B cell (primary cell): ENCODE measurements at regions not wholly inside any gene's neighbourhood (a gene's known extent, or its start where the extent isn't known, plus 50 kb on each side); places are given as distances from the start of the nearest gene placed in this dataset.

Experiments
- ATAC-seq: fragments of 200-7000 bp; cut with Tn5 transposase; one replicate; pipeline ENCODE4 v1.10.0; 2021; ENCODE audit warnings: low read depth, mild to moderate bottlenecking, moderate number of reproducible peaks, moderate library complexity
- CTCF ChIA-PET: fragments of 350-600 bp; sonication (Branson Sonifier 250); formaldehyde crosslinking; loops from one replicate; lab custom pipeline; 2021; ENCODE audit warnings: antibody characterized with exemption, inconsistent platforms; lab: Charles Lee
- POLR2A ChIA-PET: fragments of 350-600 bp; sonication (Branson Sonifier 250); formaldehyde crosslinking; loops from one replicate; lab custom pipeline; 2021; ENCODE audit warnings: antibody characterized with exemption; lab: Charles Lee
- DNase-seq: peaks from one replicate; pipeline ENCODE4 v3.0.0; 2013
- H2AFZ ChIP-seq: 2 replicates; pipeline ENCODE4 v1.6.1; 2012; ENCODE audit warnings: mild to moderate bottlenecking, low read depth, low read length; ENCODE audit not compliant: insufficient read depth, poor library complexity, severe bottlenecking
- H3K27ac ChIP-seq, 2 donors: 1 replicate in 1 of 2; 2 replicates in 1 of 2; pipeline ENCODE4 v1.5.1; 2012 to 2013; ENCODE audit warnings: low read length in 2 of 2, mild to moderate bottlenecking in 2 of 2, moderate library complexity in 1 of 2
- H3K27me3 ChIP-seq, 4 experiments: fragments of 200-600 bp in 1 of 4; sonication (generic) in 1 of 4; replicated peaks in 1 of 4; 1 replicate in 2 of 4; 2 replicates in 2 of 4; pipeline versions ENCODE4 v1.6.1 to v1.7.0; 2013 to 2016; ENCODE audit warnings: low read length in 3 of 4, mild to moderate bottlenecking in 2 of 4, mixed read lengths in 1 of 4, moderate library complexity in 1 of 4; ENCODE audit not compliant: insufficient read depth in 4 of 4, control insufficient read depth in 3 of 4; ENCODE audit errors: control extremely low read depth in 1 of 4
- H3K36me3 ChIP-seq, 2 experiments: replicated peaks in 1 of 2; 1 replicate in 1 of 2; 2 replicates in 1 of 2; pipeline versions ENCODE4 v1.6.1 to v1.7.1; 2013; ENCODE audit warnings: low read length in 1 of 2; ENCODE audit not compliant: insufficient read depth in 2 of 2, control insufficient read depth in 1 of 2; ENCODE audit errors: control extremely low read depth in 1 of 2, extremely low read depth in 1 of 2
- H3K4me1 ChIP-seq, 2 donors: fragments of 200-600 bp in 1 of 2; sonication (generic) in 1 of 2; 1 replicate in 1 of 2; 2 replicates in 1 of 2; pipeline versions ENCODE4 v1.5.1 to v1.6.1; 2013 to 2017; ENCODE audit warnings: low read length in 2 of 2; ENCODE audit not compliant: control insufficient read depth in 2 of 2, insufficient read depth in 2 of 2
- H3K4me2 ChIP-seq: replicated peaks from 2 replicates; pipeline ENCODE3; 2012; ENCODE audit warnings: mild to moderate bottlenecking, low read depth, low read length; ENCODE audit not compliant: poor library complexity, severe bottlenecking
- H3K4me3 ChIP-seq, 5 experiments: fragments of 200-600 bp in 1 of 5; sonication (generic) in 1 of 5; 1 replicate in 3 of 5; 2 replicates in 2 of 5; pipeline versions ENCODE4 v1.5.1 to v1.7.0; 2011 to 2016; ENCODE audit warnings: low read length in 4 of 5, mild to moderate bottlenecking in 4 of 5, low read depth in 2 of 5, control low read depth in 1 of 5, moderate library complexity in 1 of 5; ENCODE audit not compliant: insufficient read depth in 1 of 5; ENCODE audit errors: control extremely low read depth in 1 of 5, extremely low read depth in 1 of 5
- H3K79me2 ChIP-seq: fragments of 200-600 bp; sonication (generic); one replicate; pipeline ENCODE4 v1.6.0; 2016; ENCODE audit warnings: low read length; ENCODE audit not compliant: control insufficient read depth, insufficient read depth
- H3K9ac ChIP-seq: fragments of 200-600 bp; sonication (generic); 2 replicates; pipeline ENCODE4 v1.6.1; 2017; ENCODE audit warnings: mild to moderate bottlenecking, low read length, moderate library complexity
- H3K9me3 ChIP-seq, 3 donors: one replicate each; pipeline versions ENCODE4 v1.6.1 to v1.7.1; 2013; ENCODE audit warnings: low read length in 2 of 3; ENCODE audit not compliant: control insufficient read depth in 2 of 3, insufficient read depth in 1 of 3; ENCODE audit errors: control extremely low read depth in 1 of 3
- H4K20me1 ChIP-seq: 2 replicates; pipeline ENCODE4 v1.6.0; 2012; ENCODE audit warnings: mild to moderate bottlenecking, low read length; ENCODE audit not compliant: insufficient read depth, control insufficient read depth, poor library complexity, severe bottlenecking
- H3K27ac Mint-ChIP-seq: one replicate; pipeline ENCODE4 v1.8.0; 2021; ENCODE audit warnings: mixed read lengths
- H3K27me3 Mint-ChIP-seq: one replicate; pipeline ENCODE4 v1.8.0; 2021; ENCODE audit warnings: mixed read lengths
- H3K4me1 Mint-ChIP-seq: one replicate; pipeline ENCODE4 v1.8.0; 2021; ENCODE audit warnings: mixed read lengths
- H3K4me3 Mint-ChIP-seq: one replicate; pipeline ENCODE4 v1.8.0; 2021; ENCODE audit warnings: mixed read lengths
- H3K9me3 Mint-ChIP-seq: one replicate; pipeline ENCODE4 v1.8.0; 2022; ENCODE audit warnings: mixed read lengths; ENCODE audit not compliant: insufficient read depth
- CTCF ChIP-seq: fragments of 200-600 bp; IDR thresholded peaks from one replicate; pipeline ENCODE4 v1.8.0; 2022; ENCODE audit warnings: antibody characterized with exemption, mild to moderate bottlenecking
- EZH2 ChIP-seq: IDR thresholded peaks from 2 replicates; pipeline ENCODE4 v1.6.1; 2012; ENCODE audit warnings: borderline replicate concordance, low read depth, mild to moderate bottlenecking, moderate library complexity, low read length; ENCODE audit not compliant: insufficient read depth, poor library complexity, severe bottlenecking
- WGBS: methylation state at CpG from one replicate; pipeline ENCODE4 v1.1.5; 2013; ENCODE audit warnings: missing lambda C conversion rate; ENCODE audit not compliant: insufficient coverage; 5-methylcytosine and 5-hydroxymethylcytosine counted together
- intact Hi-C: fragments of 100-400 bp; cut with micrococcal nuclease; formaldehyde crosslinking; loops from one replicate; pipeline ENCODE4 v1.10.0; 2022

- CTCF ChIA-PET = no interaction called here
- intact Hi-C loops = no loop called here
Measured at GRCh38 chr7:34242391-34242790, 337.1 kb downstream of the BMPER start.

DNA sequence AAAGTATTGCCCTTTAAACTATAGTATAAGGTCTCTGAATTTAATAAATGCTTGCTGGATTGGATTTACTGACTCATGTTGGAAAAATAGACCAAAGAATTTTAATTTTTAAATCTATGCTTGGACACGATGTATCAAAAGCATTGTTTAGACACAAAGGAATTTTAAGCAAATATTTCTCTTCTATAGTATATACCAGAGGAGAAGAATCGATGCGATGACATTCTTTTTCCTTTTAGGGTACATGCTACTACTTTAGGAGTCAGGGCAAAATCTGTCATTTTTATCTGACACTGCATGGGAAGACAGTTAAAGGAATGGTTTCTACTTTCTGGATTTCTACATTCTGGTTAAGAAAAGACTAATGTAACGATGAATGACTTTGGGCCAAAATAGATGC lies 339.9 kb downstream of the BMPER start:
- intact Hi-C loops = no loop called here
- Mint-ChIP-seq H3K9me3 (peaks cover 3% of the 10 kb centered on the region), H3K4me3 (no peak overlapping the region), H3K27me3 (no peaks in the 10 kb centered on the region), H3K27ac (no peak overlapping the region), H3K4me1 (no peaks in the 10 kb centered on the region)
- Histone ChIP-seq H3K9ac (no peak overlapping the region), H3K27ac (no peak overlapping the region), H3K9me3 (no peaks in the 10 kb centered on the region), H3K4me3 (no peak overlapping the region), H3K27me3 (no peaks in the 10 kb centered on the region), H4K20me1 (no peaks in the 10 kb centered on the region), H2AFZ (no peak overlapping the region), H3K79me2 (no peaks in the 10 kb centered on the region), H3K4me2 (no peak overlapping the region), H3K36me3 (no peaks in the 10 kb centered on the region), H3K4me1 (no peaks in the 10 kb centered on the region)
- ATAC-seq (no peak), DNase-seq (no peak)
- TF ChIP-seq CTCF = no peak
- TF ChIP-seq EZH2 = no peak
- CTCF ChIA-PET = no interaction called here
- 100% methylated on average over 1 of the region's 4 CpGs for WGBS
- POLR2A ChIA-PET = no interaction called here

More at GRCh38 chr7:34242391-34242790, 337.1 kb downstream of the BMPER start:
- H3K36me3 ChIP-seq = no peaks in the 10 kb centered on the region
- H4K20me1 ChIP-seq = no peaks in the 10 kb centered on the region
- H3K4me3 ChIP-seq = no peak overlapping the region
- H2AFZ ChIP-seq = no peak overlapping the region
- no CpG with 5 or more reads among the region's 1 CpG for WGBS
- Mint-ChIP-seq H3K9me3 (peaks cover 3% of the 10 kb centered on the region), H3K27ac (no peak overlapping the region), H3K4me1 (no peaks in the 10 kb centered on the region), H3K27me3 (no peaks in the 10 kb centered on the region), H3K4me3 (no peak overlapping the region)
- no peaks in the 10 kb centered on the region for H3K27me3 ChIP-seq
- H3K9ac ChIP-seq = no peak overlapping the region
- H3K9me3 ChIP-seq = no peaks in the 10 kb centered on the region
- no peak for DNase-seq
- H3K4me2 ChIP-seq = no peak overlapping the region
- TF ChIP-seq CTCF = no peak
- TF ChIP-seq EZH2 = no peak
- POLR2A ChIA-PET = no interaction called here
- H3K79me2 ChIP-seq = no peaks in the 10 kb centered on the region
- no peak for ATAC-seq
- H3K27ac ChIP-seq = no peak overlapping the region
- H3K4me1 ChIP-seq = no peaks in the 10 kb centered on the region
